GM12878 (cell line): ENCODE measurements at regions not wholly inside any gene's neighbourhood (a gene's known extent, or its start where the extent isn't known, plus 50 kb on each side); places are given as distances from the start of the nearest gene placed in this dataset.

Experiments
- ATAC-seq: fragments of 200-7000 bp; cut with Tn5 transposase; 3 replicates; pipeline ENCODE4 v1.9.1; 2020; ENCODE audit warnings: mild to moderate bottlenecking, moderate library complexity
- BruUV-seq: library from RNA; stranded (reverse); fragments of 400-500 nt; replicated peaks from 2 replicates; lab custom pipeline; 2021; lab: Mats Ljungman, UMichigan
- CTCF ChIA-PET: fragments of 300-600 bp; sonication (Branson Sonifier 250); formaldehyde crosslinking; extraction: SDS; loops from one replicate; lab custom pipeline; 2021; ENCODE audit warnings: inconsistent platforms; lab: Yijun Ruan, JAX
- POLR2A ChIA-PET: fragments of 350-600 bp; formaldehyde crosslinking; extraction: SDS; loops from one replicate; lab custom pipeline; 2021; ENCODE audit warnings: inconsistent platforms; lab: Charles Lee
- RAD21 ChIA-PET: fragments of 300-600 bp; sonication (Branson Sonifier 250); formaldehyde crosslinking; loops from one replicate; lab custom pipeline; 2023; ENCODE audit warnings: antibody characterized with exemption; ENCODE audit not compliant: unreplicated experiment; lab: Charles Lee
- SMC1A ChIA-PET: fragments of 300-600 bp; sonication (Branson Sonifier 250); formaldehyde crosslinking; loops from one replicate; lab custom pipeline; 2023; ENCODE audit not compliant: unreplicated experiment, uncharacterized antibody; lab: Charles Lee
- DNase-seq: peaks from one replicate; pipeline ENCODE4 v3.0.0-alpha.2; 2011; ENCODE audit warnings: low read depth, low spot score
- FAIRE-seq: peaks from 3 replicates; lab custom pipeline; 2011; peaks lifted over from hg19 to GRCh38; lab: Jason Lieb, UNC
- H2AFZ ChIP-seq: 2 replicates; pipeline ENCODE4 v1.6.0; 2011; ENCODE audit warnings: low read depth, low read length, control low read depth; ENCODE audit not compliant: control insufficient read depth
- H3K27ac ChIP-seq: 2 replicates; pipeline ENCODE4 v1.5.1; 2011; ENCODE audit warnings: control low read depth; ENCODE audit not compliant: control insufficient read depth, insufficient read depth
- H3K27me3 ChIP-seq, 2 experiments: replicated peaks in 1 of 2; 2 replicates each; pipeline versions ENCODE4 v1.6.0 to v1.6.1; 2011; ENCODE audit warnings: low read length in 1 of 2; ENCODE audit not compliant: control insufficient read depth in 2 of 2, insufficient read depth in 2 of 2
- H3K36me3 ChIP-seq, 2 experiments: 2 replicates each; pipeline ENCODE4 v1.5.1; 2011; ENCODE audit warnings: low read length in 1 of 2; ENCODE audit not compliant: control insufficient read depth in 2 of 2, insufficient read depth in 2 of 2
- H3K4me1 ChIP-seq: 2 replicates; pipeline ENCODE4 v1.6.1; 2011; ENCODE audit warnings: mild to moderate bottlenecking, low read length, moderate library complexity, mixed read lengths; ENCODE audit not compliant: control insufficient read depth, insufficient read depth
- H3K4me2 ChIP-seq: 2 replicates; pipeline ENCODE4 v1.6.0; 2011; ENCODE audit warnings: control low read depth; ENCODE audit not compliant: control insufficient read depth, insufficient read depth
- H3K4me3 ChIP-seq: fragments of 200-600 bp; sonication (generic); 2 replicates; pipeline ENCODE4 v1.5.1; 2016
- H3K79me2 ChIP-seq: 2 replicates; pipeline ENCODE4 v1.6.0; 2011; ENCODE audit warnings: low read length; ENCODE audit not compliant: control insufficient read depth, insufficient read depth
- H3K9ac ChIP-seq: 2 replicates; pipeline ENCODE4 v1.8.0; 2011; ENCODE audit warnings: low read length, control low read depth, mixed read lengths; ENCODE audit not compliant: control insufficient read depth, insufficient read depth
- H3K9me3 ChIP-seq: replicated peaks from 3 replicates; pipeline ENCODE4 v1.5.1; 2011; ENCODE audit warnings: mild to moderate bottlenecking, low read length; ENCODE audit not compliant: control insufficient read depth, insufficient read depth
- H4K20me1 ChIP-seq: 2 replicates; pipeline ENCODE4 v1.6.0; 2011; ENCODE audit not compliant: control insufficient read depth, insufficient read depth
- EP300 ChIP-seq, 2 experiments: fragments of 150-350 bp in 1 of 2; IDR thresholded peaks; 2 replicates each; pipeline ENCODE4 v1.6.1; 2011 to 2012; ENCODE audit warnings: low read depth in 2 of 2, low read length in 2 of 2, borderline replicate concordance in 1 of 2, improper control_type of control experiment in 1 of 2, inconsistent platforms in 1 of 2; ENCODE audit not compliant: control insufficient read depth in 1 of 2
- FOXK2 ChIP-seq: fragments of 450-650 bp; IDR thresholded peaks from 2 replicates; pipeline ENCODE4 v1.6.1; 2017; ENCODE audit warnings: mild to moderate bottlenecking, moderate library complexity
- IRF4 ChIP-seq: IDR thresholded peaks from 2 replicates; pipeline ENCODE4 v1.6.1; 2011; ENCODE audit warnings: low read depth, low read length
- MYB ChIP-seq: fragments of 150-350 bp; IDR thresholded peaks from 2 replicates; pipeline ENCODE4 v1.6.1; 2014; ENCODE audit warnings: mild to moderate bottlenecking, low read depth, low read length, borderline replicate concordance
- NFYB ChIP-seq: IDR thresholded peaks from 2 replicates; pipeline ENCODE4 v1.6.1; 2011; ENCODE audit warnings: low read depth, mild to moderate bottlenecking, low read length, improper control_type of control experiment, moderate library complexity; ENCODE audit not compliant: insufficient read depth
- PRDM15 ChIP-seq: fragments of 450-650 bp; formaldehyde crosslinking; IDR thresholded peaks from 2 replicates; pipeline ENCODE4 v1.4.0; 2020; ENCODE audit warnings: mild to moderate bottlenecking, moderate library complexity
- USF1 ChIP-seq: IDR thresholded peaks from 2 replicates; pipeline ENCODE4 v1.6.1; 2011; ENCODE audit warnings: borderline replicate concordance, low read depth, mild to moderate bottlenecking, moderate library complexity, mixed read lengths, low read length; ENCODE audit not compliant: insufficient read depth; ENCODE audit errors: extremely low read length
- WGBS: methylation state at CpG from one replicate; pipeline ENCODE4 v1.1.6; 2016; ENCODE audit warnings: low lambda C conversion rate; ENCODE audit not compliant: insufficient replicate concordance, insufficient coverage; ENCODE audit errors: missing lambda C conversion rate; 5-methylcytosine and 5-hydroxymethylcytosine counted together
- in situ Hi-C: fragments of 300-500 bp; cut with MboI; formaldehyde crosslinking; loops from 9 replicates; pipeline ENCODE4 v1.14.3; 2018; ENCODE audit warnings: mixed read lengths
- intact Hi-C: fragments of 100-400 bp; cut with micrococcal nuclease; formaldehyde crosslinking; loops from one replicate; pipeline ENCODE4 v1.14.2; 2022; ENCODE audit not compliant: unreplicated experiment

- BruUV-seq: no TSS peak
- ChIA-PET RAD21 (no interaction called here), POLR2A (no interaction called here), CTCF (no interaction called here), SMC1A (interaction anchor here (1.2 kb wide), 1 partner anchor 8 kb away, joined by 5 read pairs; no protein-coding TSS in a partner anchor)
- no peak overlapping the region for H3K27ac ChIP-seq
- H3K9ac ChIP-seq: no peak overlapping the region
- no peaks in the 10 kb centered on the region for H3K36me3 ChIP-seq
- TF ChIP-seq PRDM15 (CRISPR knock-in tag) (no peak), NFYB (no peak), USF1 (no peak), EP300 (IDR thresholded peaks at IDR 0.05; ENCODE audit: borderline replicate concordance in 1 of 2, control insufficient read depth in 1 of 2, low read depth in 2 of 2, low read length in 2 of 2) (no peak), IRF4 (no peak), MYB (no peak), FOXK2 (no peak)
- WGBS: 19% methylated on average over 3 of the region's 3 CpGs
- H3K4me3 ChIP-seq: no peak overlapping the region
- H3K4me2 ChIP-seq: no peak overlapping the region
- in situ Hi-C loops: loop anchor here (10.0 kb wide), 1 partner anchor 871 kb away; no protein-coding TSS in a partner anchor
- ATAC-seq (no peak), FAIRE-seq (no peak), DNase-seq (no peak)
- no peaks in the 10 kb centered on the region for H4K20me1 ChIP-seq
- H3K27me3 ChIP-seq: no peaks in the 10 kb centered on the region
- no peaks in the 10 kb centered on the region for H3K4me1 ChIP-seq
- no peaks in the 10 kb centered on the region for H3K9me3 ChIP-seq
- H2AFZ ChIP-seq: no peak overlapping the region
- intact Hi-C loops: no loop called here
- H3K79me2 ChIP-seq: no peaks in the 10 kb centered on the region
Observed at GRCh38 chr12:88985631-88986030, 366.7 kb downstream of the DUSP6 start.
